Stomach smooth muscle (tissue), 2 donors: ENCODE measurements at regions not wholly inside any gene's neighbourhood (a gene's known extent, or its start where the extent isn't known, plus 50 kb on each side); places are given as distances from the start of the nearest gene placed in this dataset.

Experiments
- H3K27ac ChIP-seq: one replicate; pipeline ENCODE4 v1.7.0; 2013; ENCODE audit warnings: mild to moderate bottlenecking, low read length, inconsistent platforms
- H3K27me3 ChIP-seq, 2 donors: one replicate each; pipeline ENCODE4 v1.7.0; 2013; ENCODE audit warnings: low read length in 2 of 2; ENCODE audit not compliant: insufficient read depth in 2 of 2, control insufficient read depth in 1 of 2
- H3K36me3 ChIP-seq, 2 donors: one replicate each; pipeline ENCODE4 v1.7.0; 2013; ENCODE audit warnings: low read length in 2 of 2; ENCODE audit not compliant: control insufficient read depth in 2 of 2, insufficient read depth in 2 of 2
- H3K4me1 ChIP-seq: one replicate; pipeline ENCODE4 v1.7.0; 2013; ENCODE audit warnings: low read length; ENCODE audit not compliant: control insufficient read depth, insufficient read depth
- H3K4me3 ChIP-seq, 2 donors: one replicate each; pipeline ENCODE4 v1.7.0; 2013; ENCODE audit warnings: low read length in 2 of 2
- H3K9ac ChIP-seq, 2 donors: one replicate each; pipeline ENCODE4 v1.7.0; 2013; ENCODE audit warnings: low read length in 2 of 2, mild to moderate bottlenecking in 1 of 2
- H3K9me3 ChIP-seq, 2 donors: one replicate each; pipeline ENCODE4 v1.7.0; 2013; ENCODE audit warnings: low read length in 2 of 2; ENCODE audit not compliant: control insufficient read depth in 2 of 2
- donor health status: healthy.
- donor health status: Pancreatic carcinoma.

DNA sequence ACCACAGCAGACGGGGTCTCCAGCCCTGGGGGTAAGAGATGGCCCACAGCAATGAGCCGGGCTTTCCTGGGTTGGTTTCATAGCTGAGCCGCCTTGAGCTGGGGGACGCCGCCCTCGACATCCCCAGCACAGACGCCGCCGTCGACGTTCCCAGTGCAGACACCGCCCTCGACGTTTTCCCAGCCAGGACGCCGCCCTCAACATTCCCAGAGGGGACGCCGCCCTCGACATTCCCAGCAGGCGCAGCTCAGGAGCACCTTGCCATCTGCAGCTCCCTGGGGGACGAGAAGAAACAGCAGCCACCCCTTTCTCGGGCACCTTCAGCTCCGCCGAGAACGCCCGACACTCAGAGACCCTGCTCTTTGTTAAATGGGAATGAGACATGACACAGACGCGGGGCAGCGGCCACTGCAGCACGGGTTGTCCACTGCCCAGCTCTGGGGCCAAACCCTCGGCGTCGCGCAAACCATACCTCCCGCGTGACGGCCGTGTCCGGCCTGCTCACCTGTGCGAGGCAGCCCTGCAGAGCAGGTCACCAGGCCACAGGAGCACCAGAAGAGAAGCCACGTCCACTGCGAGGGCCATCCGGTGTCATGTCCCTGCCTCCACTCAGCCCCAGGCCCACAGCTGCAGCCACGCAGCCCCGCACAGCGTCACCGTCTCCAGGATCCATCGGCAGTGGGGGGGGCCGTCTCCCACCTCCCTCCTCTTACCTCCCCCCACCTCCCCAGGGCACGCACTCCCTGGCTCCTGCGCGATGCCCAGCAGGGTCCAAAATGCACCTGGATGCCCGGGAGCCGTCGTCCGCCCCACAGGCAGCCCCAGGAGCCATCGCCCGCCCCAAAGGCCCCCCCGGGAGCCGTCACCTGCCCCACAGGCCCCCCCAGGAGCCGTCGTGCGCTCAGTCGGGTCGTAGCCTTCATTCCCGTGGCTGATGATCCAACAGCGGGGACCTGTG, 77.4 kb upstream of the GALNT9 start:
- H3K4me1 ChIP-seq: no peaks in the 10 kb centered on the region

DNA sequence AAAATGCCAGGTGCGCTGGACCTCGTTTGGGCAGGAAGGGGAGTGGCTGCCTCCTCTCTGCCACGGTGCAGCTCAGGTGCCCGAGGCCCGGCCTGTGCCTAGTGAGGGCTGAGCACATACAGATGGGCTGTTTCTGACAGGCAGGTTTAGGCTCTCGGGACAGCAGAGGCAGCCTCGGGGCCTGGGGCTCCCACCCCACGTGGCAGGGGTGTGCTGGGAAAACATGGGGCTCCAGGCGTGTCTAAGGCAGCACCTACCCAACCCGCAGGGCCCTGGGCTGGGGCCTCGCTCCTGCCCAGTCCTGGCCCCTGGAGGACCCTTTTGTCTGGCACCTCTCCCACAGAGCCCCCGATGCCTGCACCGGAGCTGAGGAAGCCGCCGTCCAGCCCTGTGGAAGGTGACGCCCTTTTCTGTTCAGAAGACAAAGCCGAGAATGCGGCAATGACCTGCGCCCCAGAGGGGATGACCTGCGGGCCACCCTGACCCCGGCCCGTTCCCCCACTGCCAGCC, 76.4 kb upstream of the GALNT9 start:
- Histone ChIP-seq H3K36me3 (no peaks in the 10 kb centered on the region), H3K4me1 (no peaks in the 10 kb centered on the region), H3K27ac (no peak overlapping the region), H3K4me3 (no peak overlapping the region), H3K27me3 (peaks cover 14 to 20% of the 10 kb centered on the region in 2 donors), H3K9ac (no peak overlapping the region), H3K9me3 (no peaks in the 10 kb centered on the region)

More for the DNA sequence above, 77.4 kb upstream of the GALNT9 start:
- Histone ChIP-seq H3K9me3 (no peaks in the 10 kb centered on the region), H3K36me3 (no peaks in the 10 kb centered on the region), H3K27me3 (peaks cover 12 to 17% of the 10 kb centered on the region in 2 donors), H3K27ac (no peak overlapping the region), H3K4me3 (no peak overlapping the region), H3K9ac (no peak overlapping the region)

DNA sequence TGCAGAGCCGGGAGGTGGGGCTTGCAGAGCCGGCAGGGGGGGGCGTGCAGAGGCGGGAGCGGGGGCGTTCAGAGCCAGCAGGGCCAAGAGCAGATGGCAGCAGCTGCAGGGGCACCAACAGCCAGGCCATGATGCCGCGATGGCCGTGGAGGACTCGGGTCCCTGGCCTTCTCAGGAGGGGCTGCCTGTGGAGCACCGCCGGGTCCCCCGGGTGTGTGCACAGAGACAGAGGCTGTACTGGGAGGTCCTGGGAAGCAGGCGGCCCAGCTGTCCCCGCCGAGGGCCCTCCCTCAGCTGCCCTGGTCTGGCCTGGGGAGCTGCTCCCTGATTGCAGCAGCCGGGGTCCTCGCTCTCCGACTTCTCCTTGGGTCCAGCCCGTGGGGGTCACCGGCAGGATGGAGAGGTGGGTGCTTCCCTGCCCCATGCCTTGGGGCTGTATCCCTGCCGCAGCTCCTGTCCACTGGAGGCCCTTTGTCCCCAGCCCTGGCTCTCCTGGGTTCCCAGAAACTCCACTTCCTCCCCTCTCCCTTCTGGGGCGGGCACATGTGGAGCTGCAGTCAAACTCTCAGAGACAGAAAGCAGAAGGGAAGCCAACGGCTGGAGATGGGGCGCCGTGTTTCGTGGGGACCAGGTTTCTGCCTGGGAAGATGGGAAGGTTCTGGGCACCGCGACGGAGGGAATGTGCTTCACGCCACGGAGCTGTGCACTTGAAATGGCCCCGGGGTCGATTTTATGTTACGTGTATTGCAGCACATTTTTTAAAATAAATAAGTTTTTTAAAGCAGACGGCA, 75.8 kb upstream of the GALNT9 start:
- H3K4me1 ChIP-seq: no peaks in the 10 kb centered on the region
- no peaks in the 10 kb centered on the region for H3K36me3 ChIP-seq
- H3K27ac ChIP-seq: no peak overlapping the region
- no peak overlapping the region for H3K4me3 ChIP-seq
- no peak overlapping the region for H3K9ac ChIP-seq
- H3K27me3 ChIP-seq: peaks cover 17 to 24% of the 10 kb centered on the region in 2 donors
- H3K9me3 ChIP-seq: no peaks in the 10 kb centered on the region

DNA sequence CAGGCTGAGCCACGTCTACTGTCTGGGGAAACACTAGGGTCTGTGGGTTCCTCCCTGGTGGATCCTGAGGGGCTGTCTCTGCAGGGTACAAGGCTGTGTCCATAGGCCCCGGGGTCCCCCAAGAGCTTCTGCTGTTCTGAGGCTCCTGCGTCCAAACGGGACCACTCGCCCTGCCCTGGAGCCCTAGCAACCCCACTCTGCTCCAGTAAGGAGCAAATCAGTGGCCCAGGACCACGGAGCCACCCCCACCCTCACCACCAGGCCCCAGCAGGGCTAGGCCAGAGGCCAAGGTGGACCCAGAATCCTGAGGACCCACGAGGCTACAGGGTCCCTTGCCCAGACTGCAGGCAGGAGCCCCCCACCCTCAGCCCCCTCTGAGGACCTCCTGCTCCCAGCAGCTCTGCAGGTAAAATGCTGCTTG, 75.1 kb upstream of the GALNT9 start:
- Histone ChIP-seq H3K4me3 (no peak overlapping the region), H3K9me3 (no peaks in the 10 kb centered on the region), H3K36me3 (no peaks in the 10 kb centered on the region), H3K27me3 (peaks cover 23 to 28% of the 10 kb centered on the region in 2 donors), H3K4me1 (no peaks in the 10 kb centered on the region), H3K27ac (no peak overlapping the region), H3K9ac (no peak overlapping the region)

DNA sequence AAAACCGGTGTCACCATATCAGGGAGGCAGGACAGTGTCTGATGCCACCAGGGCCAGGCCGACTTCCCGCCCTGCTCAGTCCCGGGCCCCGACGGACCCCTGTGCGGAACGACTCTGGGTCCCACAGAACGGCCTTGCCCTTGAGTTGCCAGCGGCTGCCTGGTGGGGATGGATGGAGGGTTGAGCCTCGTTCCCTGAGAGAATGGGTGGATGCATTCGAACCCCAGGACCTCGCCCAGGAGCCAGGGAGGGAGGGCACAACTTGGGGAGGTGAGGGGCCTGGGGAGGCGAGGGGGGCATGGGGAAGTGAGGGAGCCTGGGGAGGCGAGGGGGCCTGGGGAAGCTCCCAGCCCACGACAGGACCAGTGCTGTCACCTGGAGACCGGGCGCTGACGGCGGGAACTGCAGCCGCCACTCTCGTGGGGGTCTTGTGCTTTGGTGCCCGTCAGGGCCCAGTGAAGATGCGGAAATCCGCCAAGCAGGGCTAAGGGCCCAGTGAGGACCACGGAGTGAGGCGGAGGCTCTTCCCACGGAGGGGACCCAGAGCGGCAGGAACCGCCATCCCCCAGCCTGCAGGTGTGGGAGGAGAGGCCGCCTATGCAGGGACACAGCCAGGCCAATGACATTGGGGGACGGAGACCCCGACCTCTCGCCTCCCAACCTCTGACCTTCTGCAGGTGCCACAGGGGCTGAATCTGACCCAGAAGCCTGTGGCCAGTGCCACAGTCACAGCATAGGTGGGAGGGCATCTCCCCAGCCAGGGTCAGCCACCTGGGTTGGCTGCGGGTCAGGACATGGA, 74.4 kb upstream of the GALNT9 start:
- Histone ChIP-seq H3K4me1 (no peaks in the 10 kb centered on the region), H3K9ac (no peak overlapping the region), H3K36me3 (no peaks in the 10 kb centered on the region), H3K27ac (no peak overlapping the region), H3K9me3 (no peaks in the 10 kb centered on the region), H3K27me3 (peaks cover 29 to 31% of the 10 kb centered on the region in 2 donors), H3K4me3 (no peak overlapping the region)

DNA sequence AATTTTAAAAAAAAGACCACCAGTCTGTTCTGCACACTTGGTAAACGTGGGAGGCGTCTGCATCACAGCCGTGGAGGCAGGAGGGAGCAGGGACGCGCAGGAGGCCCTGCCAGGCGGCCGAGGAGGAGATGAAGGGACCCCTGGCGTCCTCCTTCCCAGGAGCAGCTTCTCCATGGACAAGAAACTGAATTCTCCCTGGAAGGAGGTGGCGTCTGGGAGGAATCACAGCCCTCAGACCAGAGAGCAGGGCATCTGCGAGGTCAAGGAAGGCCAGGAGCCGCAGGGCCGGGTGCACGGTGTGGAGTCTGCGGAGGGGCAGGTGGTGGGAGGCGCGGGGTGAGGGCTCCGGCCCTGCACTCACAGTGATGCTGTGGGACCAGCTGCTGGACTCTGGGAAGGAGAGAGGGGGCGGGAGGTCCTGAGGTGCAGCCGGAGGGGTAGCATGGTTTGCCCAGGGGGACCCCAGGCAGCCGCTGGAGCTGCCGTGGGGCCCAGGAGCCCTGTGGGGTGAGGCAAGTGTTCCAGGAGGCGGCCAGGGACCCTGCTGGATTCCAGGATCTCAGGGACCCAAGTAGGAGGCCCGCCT, 73.5 kb upstream of the GALNT9 start:
- no peaks in the 10 kb centered on the region for H3K9me3 ChIP-seq
- H3K36me3 ChIP-seq: no peaks in the 10 kb centered on the region
- H3K27ac ChIP-seq: no peak overlapping the region
- H3K27me3 ChIP-seq: peaks cover 31 to 32% of the 10 kb centered on the region in 2 donors
- H3K4me1 ChIP-seq: no peaks in the 10 kb centered on the region
- H3K4me3 ChIP-seq: no peak overlapping the region
- no peak overlapping the region for H3K9ac ChIP-seq

DNA sequence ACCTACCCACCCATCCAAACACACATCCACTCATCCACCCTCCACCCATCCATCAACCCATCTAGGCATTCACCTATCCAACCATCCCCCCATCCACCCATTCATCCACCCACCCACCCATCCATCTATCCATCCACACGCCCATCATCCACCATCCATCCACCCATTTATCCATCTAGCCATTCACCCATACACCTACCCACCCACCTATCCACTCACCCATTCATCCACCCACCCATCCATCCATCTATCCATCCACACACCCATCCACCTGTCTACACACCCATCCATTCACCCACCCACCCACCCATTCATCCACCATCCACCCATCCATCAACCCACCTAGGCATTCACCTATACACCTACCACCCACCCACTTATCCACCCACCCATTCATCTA, 72.6 kb upstream of the GALNT9 start:
- no peak overlapping the region for H3K4me3 ChIP-seq
- no peaks in the 10 kb centered on the region for H3K9me3 ChIP-seq
- H3K9ac ChIP-seq: no peak overlapping the region
- H3K4me1 ChIP-seq: no peaks in the 10 kb centered on the region
- H3K36me3 ChIP-seq: no peaks in the 10 kb centered on the region
- no peak overlapping the region for H3K27ac ChIP-seq
- peaks cover 31 to 35% of the 10 kb centered on the region in 2 donors for H3K27me3 ChIP-seq

DNA sequence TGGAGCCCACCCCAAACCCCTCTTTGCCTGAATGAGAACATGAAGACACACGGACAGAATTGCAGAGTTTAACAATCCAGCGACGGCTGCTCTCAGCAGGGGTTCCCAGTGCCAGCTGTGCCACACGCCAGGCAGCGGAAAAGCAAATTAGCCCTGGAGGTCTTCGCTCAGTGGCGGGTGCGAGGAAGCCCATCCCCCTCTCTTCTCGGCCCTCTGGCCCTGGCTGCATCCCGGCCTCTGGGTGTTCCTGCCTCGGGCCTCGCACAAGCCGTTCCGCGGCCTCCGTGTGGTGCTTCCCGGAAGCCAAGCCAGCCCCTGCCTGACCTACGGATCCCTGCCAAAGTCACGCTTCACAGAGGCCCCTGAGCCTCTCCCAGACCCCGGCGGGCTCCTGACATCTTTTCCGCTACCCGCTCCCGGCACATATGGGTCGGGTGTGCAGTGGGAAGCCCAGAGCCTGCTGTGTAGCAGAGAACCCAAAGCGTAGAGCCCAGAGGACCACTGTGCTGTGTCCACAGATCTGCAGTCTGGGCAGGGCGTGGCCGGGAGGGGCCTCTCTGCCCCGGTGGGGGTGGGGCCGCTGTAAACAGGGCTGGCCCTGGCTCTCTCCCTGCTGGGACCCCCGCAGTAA, 70.7 kb upstream of the GALNT9 start:
- Histone ChIP-seq H3K4me1 (no peaks in the 10 kb centered on the region), H3K9me3 (no peaks in the 10 kb centered on the region), H3K27ac (no peak overlapping the region), H3K9ac (no peak overlapping the region), H3K27me3 (peaks cover 31 to 38% of the 10 kb centered on the region in 2 donors), H3K4me3 (no peak overlapping the region), H3K36me3 (no peaks in the 10 kb centered on the region)

DNA sequence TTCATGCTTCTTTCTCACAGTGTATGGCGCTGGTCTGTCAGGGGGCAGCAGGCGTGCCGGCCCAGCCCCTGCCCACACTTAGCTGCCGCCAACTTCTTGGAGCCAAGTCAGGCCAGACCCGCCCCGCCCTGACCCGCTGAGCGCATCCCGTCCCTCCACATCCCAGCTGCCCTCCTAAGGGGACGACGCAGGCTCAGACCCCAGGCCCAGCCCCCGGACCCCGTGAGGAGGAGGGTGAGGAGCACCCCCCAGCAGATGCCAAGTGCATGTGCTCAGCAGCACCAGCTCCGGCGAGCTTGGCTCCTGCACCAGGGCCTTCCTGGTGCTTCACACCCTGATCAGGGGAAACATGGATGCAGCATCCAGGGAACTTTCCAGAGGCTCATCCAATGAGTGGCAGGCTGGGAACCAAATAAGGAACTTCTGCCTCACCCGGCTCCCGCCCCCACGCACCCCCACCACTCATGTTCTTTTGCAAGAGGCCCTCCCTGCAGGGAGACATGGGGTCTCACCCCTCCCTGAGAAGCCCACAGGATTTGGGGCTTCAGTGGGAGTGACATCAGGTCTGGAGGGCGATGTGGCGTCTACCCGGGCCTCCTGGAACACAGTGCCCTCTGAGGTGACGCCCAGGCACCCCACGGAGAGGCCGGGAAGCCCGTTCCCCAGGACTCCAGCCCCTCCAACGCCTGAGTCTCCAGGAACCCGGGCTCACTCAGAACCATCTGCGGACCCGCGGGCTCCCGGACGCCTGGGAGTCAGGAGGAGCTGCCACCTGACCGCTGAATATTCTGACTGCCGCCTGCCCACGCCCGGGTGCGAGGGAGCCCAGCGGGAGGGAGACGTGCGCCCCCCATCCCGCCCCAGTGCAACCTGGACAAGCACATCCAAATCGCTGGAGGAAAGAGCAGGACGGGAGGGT, 70.0 kb upstream of the GALNT9 start:
- no peaks in the 10 kb centered on the region for H3K9me3 ChIP-seq
- no peak overlapping the region for H3K27ac ChIP-seq
- no peak overlapping the region for H3K9ac ChIP-seq
- H3K4me1 ChIP-seq: no peaks in the 10 kb centered on the region
- peaks cover 31 to 41% of the 10 kb centered on the region in 2 donors for H3K27me3 ChIP-seq
- H3K36me3 ChIP-seq: no peaks in the 10 kb centered on the region
- no peak overlapping the region for H3K4me3 ChIP-seq
